HEK293T (cell line): ENCODE measurements at regions not wholly inside any gene's neighbourhood (a gene's known extent, or its start where the extent isn't known, plus 50 kb on each side); places are given as distances from the start of the nearest gene placed in this dataset.

ENCODE experiments used
- ARNT ChIP-seq: fragments of 450-650 bp; IDR thresholded peaks from 2 replicates; pipeline ENCODE4 v1.6.1; 2017; ENCODE audit warnings: mild to moderate bottlenecking
- BHLHE40 ChIP-seq: fragments of 450-650 bp; IDR thresholded peaks from 2 replicates; pipeline ENCODE4 v1.6.1; 2016; ENCODE audit warnings: mild to moderate bottlenecking, moderate library complexity, borderline replicate concordance
- ELF4 ChIP-seq: fragments of 450-650 bp; IDR thresholded peaks from 2 replicates; pipeline ENCODE4 v1.6.1; 2017; ENCODE audit warnings: antibody characterized with exemption
- FOXA1 ChIP-seq: fragments of 450-650 bp; IDR thresholded peaks from 2 replicates; pipeline ENCODE4 v1.6.1; 2016; ENCODE audit warnings: mild to moderate bottlenecking
- FOXM1 ChIP-seq: fragments of 450-650 bp; IDR thresholded peaks from 2 replicates; pipeline ENCODE4 v1.6.1; 2017; ENCODE audit warnings: mild to moderate bottlenecking, borderline replicate concordance
- HDGF ChIP-seq: fragments of 450-650 bp; IDR thresholded peaks from 2 replicates; pipeline ENCODE4 v1.6.1; 2017; ENCODE audit warnings: antibody characterized with exemption, borderline replicate concordance
- L3MBTL2 ChIP-seq: fragments of 450-650 bp; conservative IDR thresholded peaks from 2 replicates; pipeline ENCODE4 v1.6.1; 2016; ENCODE audit warnings: mild to moderate bottlenecking
- NFRKB ChIP-seq: fragments of 450-650 bp; IDR thresholded peaks from 2 replicates; pipeline ENCODE4 v1.6.1; 2016; ENCODE audit warnings: mild to moderate bottlenecking, moderate library complexity
- PKNOX1 ChIP-seq: fragments of 450-650 bp; IDR thresholded peaks from 2 replicates; pipeline ENCODE4 v1.6.1; 2016
- SP1 ChIP-seq: fragments of 450-650 bp; IDR thresholded peaks from 2 replicates; pipeline ENCODE4 v1.6.1; 2017
- SUZ12 ChIP-seq: fragments of 450-650 bp; IDR thresholded peaks from 2 replicates; pipeline ENCODE4 v1.6.1; 2016; ENCODE audit warnings: mild to moderate bottlenecking
- TARDBP ChIP-seq: fragments of 450-650 bp; IDR thresholded peaks from 2 replicates; pipeline ENCODE4 v1.6.1; 2016
- ZNF384 ChIP-seq: fragments of 450-650 bp; IDR thresholded peaks from 2 replicates; pipeline ENCODE4 v1.6.1; 2016

GRCh38 chr3:31472479-31473390 lies 60.0 kb upstream of the STT3B start:
- TF ChIP-seq BHLHE40 (no peak), SP1 (no peak), L3MBTL2 (no peak), HDGF (no peak), SUZ12 (no peak), TARDBP (no peak), FOXM1 (no peak), ARNT (no peak), NFRKB (no peak), PKNOX1 (no peak), FOXA1 (no peak), ZNF384 (no peak), ELF4 (no peak)
